ENCODE measurements at regions not wholly inside any gene's neighbourhood (a gene's known extent, or its start where the extent isn't known, plus 50 kb on each side); places are given as distances from the start of the nearest gene placed in this dataset.

DNA sequence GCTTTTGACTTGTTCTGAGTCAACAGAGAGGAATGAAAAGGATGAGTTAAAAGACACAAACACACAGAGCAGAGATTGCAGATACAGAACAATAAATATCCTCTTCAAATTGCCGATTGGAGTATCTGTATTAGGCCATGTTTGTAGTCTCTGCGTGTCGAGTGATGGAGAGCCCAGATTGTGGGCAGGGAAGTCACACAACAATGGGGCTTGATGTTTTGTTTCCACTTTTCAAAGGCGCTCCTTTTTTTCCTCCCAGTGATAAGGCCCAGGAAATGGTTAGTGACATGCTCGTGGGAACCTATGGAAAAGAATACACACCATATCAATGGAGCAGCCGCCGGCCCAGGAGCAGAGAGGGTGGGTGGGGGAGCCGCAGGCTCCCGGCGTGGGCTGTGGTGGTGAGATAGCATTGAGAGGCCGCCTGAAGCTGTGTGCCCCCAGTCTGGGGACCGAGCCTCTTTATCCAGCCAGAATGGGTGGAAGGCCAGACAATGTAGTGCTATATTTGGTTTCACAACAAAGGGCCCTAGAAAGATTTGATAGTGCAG, 555.9 kb downstream of the INSC start:
- TF ChIP-seq, protein P1, sequence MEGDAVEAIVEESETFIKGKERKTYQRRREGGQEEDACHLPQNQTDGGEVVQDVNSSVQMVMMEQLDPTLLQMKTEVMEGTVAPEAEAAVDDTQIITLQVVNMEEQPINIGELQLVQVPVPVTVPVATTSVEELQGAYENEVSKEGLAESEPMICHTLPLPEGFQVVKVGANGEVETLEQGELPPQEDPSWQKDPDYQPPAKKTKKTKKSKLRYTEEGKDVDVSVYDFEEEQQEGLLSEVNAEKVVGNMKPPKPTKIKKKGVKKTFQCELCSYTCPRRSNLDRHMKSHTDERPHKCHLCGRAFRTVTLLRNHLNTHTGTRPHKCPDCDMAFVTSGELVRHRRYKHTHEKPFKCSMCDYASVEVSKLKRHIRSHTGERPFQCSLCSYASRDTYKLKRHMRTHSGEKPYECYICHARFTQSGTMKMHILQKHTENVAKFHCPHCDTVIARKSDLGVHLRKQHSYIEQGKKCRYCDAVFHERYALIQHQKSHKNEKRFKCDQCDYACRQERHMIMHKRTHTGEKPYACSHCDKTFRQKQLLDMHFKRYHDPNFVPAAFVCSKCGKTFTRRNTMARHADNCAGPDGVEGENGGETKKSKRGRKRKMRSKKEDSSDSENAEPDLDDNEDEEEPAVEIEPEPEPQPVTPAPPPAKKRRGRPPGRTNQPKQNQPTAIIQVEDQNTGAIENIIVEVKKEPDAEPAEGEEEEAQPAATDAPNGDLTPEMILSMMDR (IDR thresholded peaks at IDR 0.05), result no peak
- TF ChIP-seq SIN3A (IDR thresholded peaks at IDR 0.05; ENCODE audit: borderline replicate concordance, insufficient read depth, low read depth, low read length) (no peak), TCF7L2 (IDR thresholded peaks at IDR 0.05; ENCODE audit: low read depth, low read length) (no peak)

Measured in Panc1 (cell line).